NB4 (cell line): ENCODE measurements at regions not wholly inside any gene's neighbourhood (a gene's known extent, or its start where the extent isn't known, plus 50 kb on each side); places are given as distances from the start of the nearest gene placed in this dataset.
A peak's percentile ranks its signal among the peaks of the same experiment; 100 is the strongest.

Experiments
- DNase-seq: peaks from one replicate; pipeline ENCODE4 v3.0.0; 2010; ENCODE audit warnings: low read depth
- H3K4me3 ChIP-seq: one replicate; pipeline ENCODE4 v1.5.1; 2011; ENCODE audit warnings: mild to moderate bottlenecking, low read depth, low read length, moderate library complexity
- MAX ChIP-seq: IDR thresholded peaks from 2 replicates; pipeline ENCODE4 v1.6.1; 2011; ENCODE audit warnings: low read depth, low read length
- MYC ChIP-seq: IDR thresholded peaks from 2 replicates; pipeline ENCODE4 v1.6.1; 2011; ENCODE audit warnings: low read depth, low read length
- POLR2A ChIP-seq: IDR thresholded peaks from 2 replicates; pipeline ENCODE4 v1.6.1; 2011; ENCODE audit warnings: mild to moderate bottlenecking; ENCODE audit not compliant: insufficient read length; ENCODE audit errors: extremely low read depth
- TF ChIP-seq, protein P1 (sequence below): IDR thresholded peaks from one replicate; pipeline ENCODE4 v1.5.1; 2012; ENCODE audit warnings: low read depth, low read length

GRCh38 chr9:3137347-3137695 lies 293.4 kb upstream of the PUM3 start:
- no peak overlapping the region for H3K4me3 ChIP-seq
- TF ChIP-seq MAX (no peak), POLR2A (no peak)

GRCh38 chr9:3136686-3137346 lies 292.9 kb upstream of the PUM3 start:
- no peak overlapping the region for H3K4me3 ChIP-seq
- TF ChIP-seq POLR2A (no peak), MYC (no peak), MAX (no peak)
- TF ChIP-seq, protein P1, sequence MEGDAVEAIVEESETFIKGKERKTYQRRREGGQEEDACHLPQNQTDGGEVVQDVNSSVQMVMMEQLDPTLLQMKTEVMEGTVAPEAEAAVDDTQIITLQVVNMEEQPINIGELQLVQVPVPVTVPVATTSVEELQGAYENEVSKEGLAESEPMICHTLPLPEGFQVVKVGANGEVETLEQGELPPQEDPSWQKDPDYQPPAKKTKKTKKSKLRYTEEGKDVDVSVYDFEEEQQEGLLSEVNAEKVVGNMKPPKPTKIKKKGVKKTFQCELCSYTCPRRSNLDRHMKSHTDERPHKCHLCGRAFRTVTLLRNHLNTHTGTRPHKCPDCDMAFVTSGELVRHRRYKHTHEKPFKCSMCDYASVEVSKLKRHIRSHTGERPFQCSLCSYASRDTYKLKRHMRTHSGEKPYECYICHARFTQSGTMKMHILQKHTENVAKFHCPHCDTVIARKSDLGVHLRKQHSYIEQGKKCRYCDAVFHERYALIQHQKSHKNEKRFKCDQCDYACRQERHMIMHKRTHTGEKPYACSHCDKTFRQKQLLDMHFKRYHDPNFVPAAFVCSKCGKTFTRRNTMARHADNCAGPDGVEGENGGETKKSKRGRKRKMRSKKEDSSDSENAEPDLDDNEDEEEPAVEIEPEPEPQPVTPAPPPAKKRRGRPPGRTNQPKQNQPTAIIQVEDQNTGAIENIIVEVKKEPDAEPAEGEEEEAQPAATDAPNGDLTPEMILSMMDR, result no peak
- no peak for DNase-seq

More at GRCh38 chr9:3137347-3137695, 293.4 kb upstream of the PUM3 start:
- DNase-seq, result no peak

- DNase-seq, result no peak
- TF ChIP-seq, protein P1, result no peak
- no peak for TF ChIP-seq MYC
- no peak for TF ChIP-seq POLR2A
- no peak for TF ChIP-seq MAX
- no peak overlapping the region for H3K4me3 ChIP-seq
Measured at GRCh38 chr9:3136230-3136629, 292.3 kb upstream of the PUM3 start.

DNA sequence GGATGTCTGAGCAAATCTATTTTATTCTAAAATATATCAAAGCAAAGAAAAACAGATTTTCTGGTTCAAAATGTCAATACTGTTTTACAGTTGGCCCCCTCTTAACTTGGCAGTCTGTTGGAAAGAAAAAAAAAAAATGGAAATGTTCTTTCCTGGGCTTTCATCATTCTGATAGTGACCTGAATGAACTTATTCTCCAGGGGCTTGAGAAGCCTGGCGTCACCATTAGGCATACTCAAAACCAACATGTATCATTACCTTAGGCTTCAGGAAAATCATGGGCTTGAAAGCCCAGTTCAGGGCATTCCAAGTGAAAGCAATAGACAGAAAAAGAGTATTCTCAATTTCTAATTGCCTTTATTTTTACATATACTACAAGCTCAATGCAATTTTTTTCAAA lies 283.7 kb upstream of the PUM3 start:
- TF ChIP-seq MAX (no peak), POLR2A (no peak), MYC (no peak)
- TF ChIP-seq, protein P1, result no peak
- H3K4me3 ChIP-seq, result no peak overlapping the region
- no peak for DNase-seq

- no peak for TF ChIP-seq MYC
- no peak for TF ChIP-seq MAX
- TF ChIP-seq POLR2A, result no peak
- TF ChIP-seq, protein P1, result no peak
- peak; percentile 33 for DNase-seq
- H3K4me3 ChIP-seq, result no peak overlapping the region
Measured at GRCh38 chr9:3125602-3126405, 281.9 kb upstream of the PUM3 start.

DNA sequence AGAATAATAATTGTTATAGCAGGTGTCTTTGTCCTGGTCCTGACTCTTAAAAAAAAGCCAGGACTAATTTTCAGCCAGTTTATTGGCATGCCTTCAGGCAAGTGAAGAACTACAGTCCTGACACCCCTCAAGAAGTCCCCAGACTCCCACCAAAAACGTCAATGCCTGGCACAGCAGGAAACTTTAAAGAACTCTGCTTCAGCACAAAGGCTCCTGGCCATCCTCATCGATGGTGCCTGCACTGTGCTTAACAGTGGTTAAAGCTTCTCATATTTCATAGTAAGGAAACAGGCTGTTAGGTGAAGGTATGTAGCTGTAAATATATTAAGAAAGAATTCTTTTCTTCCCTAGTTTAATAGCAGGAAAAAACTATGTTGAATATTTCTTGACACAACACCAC lies 280.1 kb upstream of the PUM3 start:
- no peak for DNase-seq
- no peak overlapping the region for H3K4me3 ChIP-seq
- TF ChIP-seq MYC (no peak), MAX (no peak), POLR2A (no peak)
- TF ChIP-seq, protein P1, result no peak
